IMR-90 (cell line): ENCODE measurements at regions not wholly inside any gene's neighbourhood (a gene's known extent, or its start where the extent isn't known, plus 50 kb on each side); places are given as distances from the start of the nearest gene placed in this dataset.

Source experiments
- ATAC-seq: fragments of 200-7000 bp; cut with Tn5 transposase; 2 replicates; pipeline ENCODE4 v1.9.1; 2020; ENCODE audit warnings: low read depth, mild to moderate bottlenecking, moderate library complexity
- BruUV-seq: library from RNA; stranded (reverse); fragments of 400-500 nt; replicated peaks from 2 replicates; lab custom pipeline; 2021; lab: Mats Ljungman, UMichigan
- CTCF ChIA-PET: fragments of 300-600 bp; formaldehyde crosslinking; extraction: SDS; loops from one replicate; lab custom pipeline; 2021; ENCODE audit warnings: antibody characterized with exemption; lab: Yijun Ruan, JAX
- POLR2A ChIA-PET: fragments of 300-600 bp; sonication (Branson Sonifier 250); formaldehyde crosslinking; loops from one replicate; lab custom pipeline; 2022; ENCODE audit warnings: antibody characterized with exemption; ENCODE audit not compliant: unreplicated experiment; lab: Charles Lee
- DNase-seq: peaks from one replicate; pipeline ENCODE4 v3.0.0; 2013
- H2AFZ ChIP-seq: replicated peaks from 2 replicates; pipeline ENCODE3; 2013; ENCODE audit warnings: low read length, mild to moderate bottlenecking; ENCODE audit not compliant: poor library complexity
- H2AK5ac ChIP-seq: 2 replicates; pipeline ENCODE4 v1.6.1; 2013; ENCODE audit warnings: low read depth, low read length, inconsistent platforms
- H2AK9ac ChIP-seq: replicated peaks from 2 replicates; pipeline ENCODE3; 2013; ENCODE audit warnings: mild to moderate bottlenecking, low read depth, low read length, moderate library complexity; ENCODE audit not compliant: poor library complexity
- H2BK120ac ChIP-seq: 2 replicates; pipeline ENCODE4 v1.6.1; 2013; ENCODE audit warnings: low read depth, low read length, inconsistent platforms
- H2BK15ac ChIP-seq: 3 replicates; pipeline ENCODE4 v1.6.1; 2013; ENCODE audit warnings: low read depth, low read length, inconsistent platforms
- H2BK20ac ChIP-seq: 2 replicates; pipeline ENCODE4 v1.6.1; 2013; ENCODE audit warnings: low read depth, mild to moderate bottlenecking, inconsistent platforms, low read length, moderate library complexity
- H2BK5ac ChIP-seq: 2 replicates; pipeline ENCODE4 v1.6.1; 2013; ENCODE audit warnings: mild to moderate bottlenecking, low read depth, low read length, inconsistent platforms; ENCODE audit not compliant: poor library complexity, severe bottlenecking
- H3K14ac ChIP-seq: replicated peaks from 2 replicates; pipeline ENCODE4 v1.6.1; 2013; ENCODE audit warnings: low read depth, low read length, inconsistent platforms
- H3K18ac ChIP-seq: 2 replicates; pipeline ENCODE4 v1.6.1; 2013; ENCODE audit warnings: low read depth, low read length, control low read depth
- H3K23ac ChIP-seq: 2 replicates; pipeline ENCODE4 v1.6.1; 2013; ENCODE audit warnings: low read depth, low read length, inconsistent platforms
- H3K27ac ChIP-seq: 2 replicates; pipeline ENCODE4 v1.5.1; 2013; ENCODE audit warnings: mild to moderate bottlenecking, control low read depth, low read length; ENCODE audit not compliant: insufficient read depth
- H3K27me3 ChIP-seq: 2 replicates; pipeline ENCODE4 v1.6.1; 2013; ENCODE audit warnings: low read length; ENCODE audit not compliant: control insufficient read depth, insufficient read depth
- H3K36me3 ChIP-seq: 2 replicates; pipeline ENCODE4 v1.6.1; 2013; ENCODE audit warnings: low read length, mixed read lengths; ENCODE audit not compliant: control insufficient read depth, insufficient read depth
- H3K4ac ChIP-seq: 2 replicates; pipeline ENCODE4 v1.6.1; 2013; ENCODE audit warnings: low read depth, low read length, inconsistent platforms
- H3K4me1 ChIP-seq: 2 replicates; pipeline ENCODE4 v1.6.1; 2013; ENCODE audit warnings: low read length, mixed read lengths; ENCODE audit not compliant: control insufficient read depth, insufficient read depth
- H3K4me2 ChIP-seq: 2 replicates; pipeline ENCODE4 v1.6.1; 2013; ENCODE audit warnings: low read depth, mild to moderate bottlenecking, control low read depth, low read length, moderate library complexity
- H3K4me3 ChIP-seq: 2 replicates; pipeline ENCODE4 v1.5.1; 2013; ENCODE audit warnings: low read depth, mild to moderate bottlenecking, control low read depth, low read length, moderate library complexity; ENCODE audit not compliant: insufficient read depth
- H3K56ac ChIP-seq: 2 replicates; pipeline ENCODE4 v1.6.1; 2013; ENCODE audit warnings: low read length, inconsistent platforms; ENCODE audit not compliant: insufficient read depth; ENCODE audit errors: extremely low read depth
- H3K79me1 ChIP-seq, 2 experiments: 2 replicates each; pipeline ENCODE4 v1.6.1; 2013; ENCODE audit warnings: low read length in 2 of 2, inconsistent platforms in 1 of 2, low read depth in 1 of 2
- H3K9ac ChIP-seq: 2 replicates; pipeline ENCODE4 v1.6.1; 2013; ENCODE audit warnings: low read depth, low read length, control low read depth
- H3K9me1 ChIP-seq: 2 replicates; pipeline ENCODE4 v1.6.1; 2013; ENCODE audit warnings: low read length, inconsistent platforms; ENCODE audit not compliant: insufficient read depth
- H3K9me3 ChIP-seq: 2 replicates; pipeline ENCODE4 v1.6.1; 2013; ENCODE audit warnings: low read length; ENCODE audit not compliant: control insufficient read depth, insufficient read depth
- H4K20me1 ChIP-seq: 2 replicates; pipeline ENCODE4 v1.6.1; 2013; ENCODE audit warnings: low read length, inconsistent platforms; ENCODE audit not compliant: insufficient read depth
- H4K5ac ChIP-seq: 2 replicates; pipeline ENCODE4 v1.6.1; 2013; ENCODE audit warnings: mild to moderate bottlenecking, low read depth, low read length, control low read depth
- H4K8ac ChIP-seq, 2 experiments: 2 replicates each; pipeline ENCODE4 v1.6.1; 2013; ENCODE audit warnings: low read depth in 2 of 2, low read length in 2 of 2, control low read depth in 1 of 2, inconsistent platforms in 1 of 2
- H4K91ac ChIP-seq: 2 replicates; pipeline ENCODE4 v1.6.1; 2013; ENCODE audit warnings: low read depth, low read length, inconsistent platforms; ENCODE audit not compliant: insufficient read depth
- CEBPB ChIP-seq: IDR thresholded peaks from 2 replicates; pipeline ENCODE4 v1.6.1; 2012; ENCODE audit warnings: low read depth, low read length, improper control_type of control experiment
- MAFK ChIP-seq: IDR thresholded peaks from 2 replicates; pipeline ENCODE4 v1.6.1; 2012; ENCODE audit warnings: low read depth, low read length, improper control_type of control experiment
- MAZ ChIP-seq: IDR thresholded peaks from 2 replicates; pipeline ENCODE4 v1.6.1; 2012; ENCODE audit warnings: low read depth, mild to moderate bottlenecking, low read length, improper control_type of control experiment, moderate library complexity, borderline replicate concordance
- WGBS, 2 experiments: methylation state at CpG; one replicate each; pipeline versions ENCODE4 v1.1.5 to v1.1.7; 2013; ENCODE audit warnings: missing lambda C conversion rate in 2 of 2; ENCODE audit not compliant: insufficient read length in 1 of 2; ENCODE audit errors: extremely low coverage in 2 of 2; 5-methylcytosine and 5-hydroxymethylcytosine counted together
- dilution Hi-C: fragments of 300-500 bp; cut with HindIII; formaldehyde crosslinking; loops from one replicate; pipeline ENCODE4 v1.14.3; 2018; ENCODE audit warnings: low sequenced_read_pairs; ENCODE audit not compliant: unreplicated experiment
- in situ Hi-C: fragments of 300-500 bp; cut with MboI; formaldehyde crosslinking; loops from 3 replicates; pipeline ENCODE4 v1.14.3; 2019; ENCODE audit warnings: low sequenced_read_pairs, inconsistent platforms, mixed read lengths
- intact Hi-C: fragments of 100-400 bp; cut with micrococcal nuclease; formaldehyde crosslinking; loops from 2 replicates; pipeline ENCODE4 v1.10.0; 2022

- H3K4me3 ChIP-seq = no peak overlapping the region
- H3K56ac ChIP-seq = no peak overlapping the region
- H3K27me3 ChIP-seq = no peaks in the 10 kb centered on the region
- H4K20me1 ChIP-seq = no peaks in the 10 kb centered on the region
- H2AFZ ChIP-seq = no peak overlapping the region
- no peak overlapping the region for H2BK15ac ChIP-seq
- H3K9me3 ChIP-seq = peaks cover 7% of the 10 kb centered on the region; the same call in 1 of the 2 replicates
- no TSS peak for BruUV-seq
- H3K79me1 ChIP-seq = no peaks in the 10 kb centered on the region
- no peak overlapping the region for H3K4me2 ChIP-seq
- H2AK5ac ChIP-seq = no peak overlapping the region
- no peak overlapping the region for H3K27ac ChIP-seq
- ATAC-seq (no peak), DNase-seq (no peak)
- intact Hi-C loops = no loop called here
- no peak overlapping the region for H4K91ac ChIP-seq
- no peak overlapping the region for H3K4ac ChIP-seq
- H3K9ac ChIP-seq = no peak overlapping the region
- no peak overlapping the region for H3K14ac ChIP-seq
- dilution Hi-C loops = no loop called here
- H3K9me1 ChIP-seq = no peaks in the 10 kb centered on the region
- no peak overlapping the region for H2BK20ac ChIP-seq
- H4K8ac ChIP-seq = no peak overlapping the region
- no peaks in the 10 kb centered on the region for H3K4me1 ChIP-seq
- no peak overlapping the region for H3K23ac ChIP-seq
- in situ Hi-C loops = no loop called here
- TF ChIP-seq MAZ (no peak), CEBPB (peak; percentile 73), MAFK (0 out of 2 replicates have a peak, but pooled peaks have one; percentile 2)
- no peak overlapping the region for H3K18ac ChIP-seq
- CTCF ChIA-PET = interaction anchor here (0.5 kb wide), 1 partner anchor 436 kb away, joined by 4 read pairs; no protein-coding TSS in a partner anchor
- POLR2A ChIA-PET = no interaction called here
- WGBS, 2 experiments = no CpG with 5 or more reads among the region's 3 CpGs
- no peak overlapping the region for H2BK5ac ChIP-seq
- H2BK120ac ChIP-seq = no peak overlapping the region
- H4K5ac ChIP-seq = no peak overlapping the region
- H3K36me3 ChIP-seq = no peaks in the 10 kb centered on the region
- H2AK9ac ChIP-seq = no peak overlapping the region
Measured at GRCh38 chr5:153357493-153358112, 132.9 kb upstream of the GRIA1 start.
